Neural progenitor cell (in vitro differentiated cells): ENCODE measurements at regions not wholly inside any gene's neighbourhood (a gene's known extent, or its start where the extent isn't known, plus 50 kb on each side); places are given as distances from the start of the nearest gene placed in this dataset.

ENCODE experiments used
- DNase-seq: peaks from one replicate; pipeline ENCODE4 v3.0.0-alpha.2; 2016; ENCODE audit warnings: low spot score
- H2AFZ ChIP-seq: fragments of 200-600 bp; sonication (generic); replicated peaks from 2 replicates; pipeline ENCODE4 v1.6.1; 2016; ENCODE audit warnings: antibody characterized with exemption
- H3F3A ChIP-seq: fragments of 200-600 bp; sonication (generic); 2 replicates; pipeline ENCODE4 v1.6.1; 2016; ENCODE audit warnings: antibody characterized with exemption, low read depth
- H3K27ac ChIP-seq: fragments of 200-600 bp; sonication (generic); 2 replicates; pipeline ENCODE4 v1.5.1; 2016; ENCODE audit warnings: mild to moderate bottlenecking
- H3K27me3 ChIP-seq: fragments of 200-600 bp; sonication (generic); 2 replicates; pipeline ENCODE4 v1.6.1; 2016; ENCODE audit warnings: mild to moderate bottlenecking, moderate library complexity
- H3K36me3 ChIP-seq: fragments of 200-600 bp; sonication (generic); 2 replicates; pipeline ENCODE4 v1.5.1; 2016
- H3K4me1 ChIP-seq: fragments of 200-600 bp; sonication (generic); 2 replicates; pipeline ENCODE4 v1.6.1; 2016; ENCODE audit warnings: mixed run types
- H3K4me2 ChIP-seq: fragments of 200-600 bp; sonication (generic); 2 replicates; pipeline ENCODE4 v1.6.1; 2016
- H3K4me3 ChIP-seq: fragments of 200-600 bp; sonication (generic); 2 replicates; pipeline ENCODE4 v1.5.1; 2016
- H3K79me2 ChIP-seq: fragments of 200-600 bp; sonication (generic); 2 replicates; pipeline ENCODE4 v1.6.1; 2016; ENCODE audit warnings: low read depth
- H3K9ac ChIP-seq: fragments of 200-600 bp; sonication (generic); 2 replicates; pipeline ENCODE4 v1.6.1; 2016
- H3K9me3 ChIP-seq: fragments of 200-600 bp; sonication (generic); 2 replicates; pipeline ENCODE4 v1.5.1; 2016; ENCODE audit warnings: low read depth
- H4K20me1 ChIP-seq: fragments of 200-600 bp; sonication (generic); 2 replicates; pipeline ENCODE4 v1.6.1; 2016; ENCODE audit warnings: low read depth
- H3K27ac Mint-ChIP-seq: 3 replicates; pipeline ENCODE4 v1.8.0; 2021; ENCODE audit warnings: mixed read lengths
- H3K27me3 Mint-ChIP-seq: 2 replicates; pipeline ENCODE4 v1.8.0; 2022; ENCODE audit warnings: low read depth, mild to moderate bottlenecking, inconsistent platforms, moderate library complexity, mixed read lengths; ENCODE audit not compliant: insufficient read depth
- H3K36me3 Mint-ChIP-seq: 3 replicates; pipeline ENCODE4 v1.8.0; 2021; ENCODE audit warnings: mixed read lengths
- H3K4me1 Mint-ChIP-seq: 3 replicates; pipeline ENCODE4 v1.8.0; 2021; ENCODE audit warnings: mixed read lengths
- H3K4me3 Mint-ChIP-seq: 3 replicates; pipeline ENCODE4 v1.8.0; 2021; ENCODE audit warnings: mild to moderate bottlenecking, moderate library complexity, mixed read lengths
- H3K9me3 Mint-ChIP-seq: 3 replicates; pipeline ENCODE4 v1.8.0; 2020; ENCODE audit warnings: mixed read lengths
- EZH2 ChIP-seq: fragments of 200-600 bp; sonication (generic); IDR thresholded peaks from 2 replicates; pipeline ENCODE4 v1.6.1; 2017; ENCODE audit warnings: antibody characterized with exemption, mild to moderate bottlenecking, moderate library complexity
- EZH2phosphoT487 ChIP-seq: fragments of 200-600 bp; sonication (generic); IDR thresholded peaks from 2 replicates; pipeline ENCODE4 v1.6.1; 2017; ENCODE audit warnings: antibody characterized with exemption
- TF ChIP-seq, protein P1 (sequence below): fragments of 200-600 bp; sonication (generic); IDR thresholded peaks from 2 replicates; pipeline ENCODE4 v1.5.1; 2017; ENCODE audit warnings: antibody characterized with exemption, mild to moderate bottlenecking

GRCh38 chr22:49691256-49691655, 136.4 kb downstream of the BRD1 start:
- Histone ChIP-seq H2AFZ (no peak overlapping the region), H3K9ac (no peak overlapping the region), H3K4me3 (no peak overlapping the region), H4K20me1 (no peaks in the 10 kb centered on the region), H3K9me3 (no peaks in the 10 kb centered on the region), H3K4me1 (no peaks in the 10 kb centered on the region), H3F3A (no peaks in the 10 kb centered on the region), H3K27ac (no peak overlapping the region), H3K27me3 (no peaks in the 10 kb centered on the region), H3K4me2 (no peak overlapping the region), H3K36me3 (no peaks in the 10 kb centered on the region), H3K79me2 (no peaks in the 10 kb centered on the region)
- Mint-ChIP-seq H3K36me3 (no peaks in the 10 kb centered on the region), H3K9me3 (peaks cover 14% of the 10 kb centered on the region), H3K4me3 (no peak overlapping the region), H3K4me1 (no peaks in the 10 kb centered on the region), H3K27me3 (peaks cover 12% of the 10 kb centered on the region), H3K27ac (no peak overlapping the region)
- TF ChIP-seq EZH2phosphoT487 = no peak
- TF ChIP-seq, protein P1, sequence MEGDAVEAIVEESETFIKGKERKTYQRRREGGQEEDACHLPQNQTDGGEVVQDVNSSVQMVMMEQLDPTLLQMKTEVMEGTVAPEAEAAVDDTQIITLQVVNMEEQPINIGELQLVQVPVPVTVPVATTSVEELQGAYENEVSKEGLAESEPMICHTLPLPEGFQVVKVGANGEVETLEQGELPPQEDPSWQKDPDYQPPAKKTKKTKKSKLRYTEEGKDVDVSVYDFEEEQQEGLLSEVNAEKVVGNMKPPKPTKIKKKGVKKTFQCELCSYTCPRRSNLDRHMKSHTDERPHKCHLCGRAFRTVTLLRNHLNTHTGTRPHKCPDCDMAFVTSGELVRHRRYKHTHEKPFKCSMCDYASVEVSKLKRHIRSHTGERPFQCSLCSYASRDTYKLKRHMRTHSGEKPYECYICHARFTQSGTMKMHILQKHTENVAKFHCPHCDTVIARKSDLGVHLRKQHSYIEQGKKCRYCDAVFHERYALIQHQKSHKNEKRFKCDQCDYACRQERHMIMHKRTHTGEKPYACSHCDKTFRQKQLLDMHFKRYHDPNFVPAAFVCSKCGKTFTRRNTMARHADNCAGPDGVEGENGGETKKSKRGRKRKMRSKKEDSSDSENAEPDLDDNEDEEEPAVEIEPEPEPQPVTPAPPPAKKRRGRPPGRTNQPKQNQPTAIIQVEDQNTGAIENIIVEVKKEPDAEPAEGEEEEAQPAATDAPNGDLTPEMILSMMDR = no peak
- TF ChIP-seq EZH2 = no peak
- DNase-seq = no peak

DNA sequence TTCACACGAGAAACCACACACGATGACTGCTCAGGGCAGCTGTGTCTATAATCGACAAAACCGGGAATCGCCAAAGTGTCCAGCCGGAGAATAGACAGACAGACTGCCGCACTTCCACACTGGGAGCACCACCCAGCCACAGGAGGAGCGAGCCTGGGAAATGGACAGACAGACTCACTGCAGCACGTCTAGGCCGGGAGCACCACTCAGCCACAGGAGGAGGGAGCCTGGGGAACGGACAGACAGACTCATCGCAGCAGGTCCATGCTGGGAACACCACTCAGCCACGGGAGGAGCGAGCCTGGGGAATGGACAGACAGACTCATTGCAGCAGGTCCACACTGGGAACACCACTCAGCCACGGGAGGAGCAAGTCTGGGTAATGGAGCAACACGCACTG, 137.2 kb downstream of the BRD1 start:
- no peaks in the 10 kb centered on the region for H3K36me3 Mint-ChIP-seq
- no peak overlapping the region for H3K4me2 ChIP-seq
- H3K9me3 Mint-ChIP-seq = peaks cover 12% of the 10 kb centered on the region
- H3K4me3 ChIP-seq = no peak overlapping the region
- no peaks in the 10 kb centered on the region for H3K79me2 ChIP-seq
- no peak overlapping the region for H3K9ac ChIP-seq
- no peaks in the 10 kb centered on the region for H3F3A ChIP-seq
- TF ChIP-seq EZH2phosphoT487 (no peak), EZH2 (no peak)
- TF ChIP-seq, protein P1 = no peak
- DNase-seq = no peak
- H3K36me3 ChIP-seq = no peaks in the 10 kb centered on the region
- no peaks in the 10 kb centered on the region for H4K20me1 ChIP-seq
- no peak overlapping the region for H3K4me3 Mint-ChIP-seq
- H3K27me3 Mint-ChIP-seq = peaks cover 13% of the 10 kb centered on the region
- H3K27me3 ChIP-seq = no peaks in the 10 kb centered on the region
- no peak overlapping the region for H3K27ac Mint-ChIP-seq
- no peaks in the 10 kb centered on the region for H3K4me1 Mint-ChIP-seq
- H3K9me3 ChIP-seq = no peaks in the 10 kb centered on the region
- H3K4me1 ChIP-seq = no peaks in the 10 kb centered on the region
- no peak overlapping the region for H3K27ac ChIP-seq
- no peak overlapping the region for H2AFZ ChIP-seq

DNA sequence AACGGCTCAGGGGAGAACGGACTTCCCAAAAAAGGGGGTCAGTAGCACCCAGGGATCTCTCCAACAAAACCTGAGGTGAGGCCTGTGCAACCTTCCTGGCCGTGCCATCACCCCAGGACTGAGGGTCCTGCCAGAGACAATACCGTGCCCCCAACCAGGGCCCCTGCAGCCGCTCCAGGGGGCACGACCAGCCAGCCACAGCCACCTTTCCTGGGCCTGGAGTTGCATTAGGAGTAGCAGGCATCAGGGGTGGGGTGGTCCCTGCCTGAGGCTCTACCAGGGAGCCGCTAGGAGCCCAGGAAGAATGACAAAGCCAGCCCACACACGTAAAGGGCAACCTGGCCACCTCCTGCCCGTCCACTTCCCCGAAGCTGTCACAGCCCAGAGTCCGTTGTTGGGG, 137.8 kb downstream of the BRD1 start:
- no peaks in the 10 kb centered on the region for H3K4me1 Mint-ChIP-seq
- H3K36me3 Mint-ChIP-seq = no peaks in the 10 kb centered on the region
- no peaks in the 10 kb centered on the region for H3K4me1 ChIP-seq
- H3K4me2 ChIP-seq = no peak overlapping the region
- H3K79me2 ChIP-seq = no peaks in the 10 kb centered on the region
- H3K36me3 ChIP-seq = no peaks in the 10 kb centered on the region
- no peak overlapping the region for H3K4me3 ChIP-seq
- peaks cover 12% of the 10 kb centered on the region for H3K9me3 Mint-ChIP-seq
- DNase-seq = no peak
- H2AFZ ChIP-seq = no peak overlapping the region
- no peaks in the 10 kb centered on the region for H3K27me3 ChIP-seq
- H3K9ac ChIP-seq = no peak overlapping the region
- no peak overlapping the region for H3K27ac Mint-ChIP-seq
- H3F3A ChIP-seq = no peaks in the 10 kb centered on the region
- no peak overlapping the region for H3K4me3 Mint-ChIP-seq
- H4K20me1 ChIP-seq = no peaks in the 10 kb centered on the region
- H3K27me3 Mint-ChIP-seq = peaks cover 14% of the 10 kb centered on the region
- no peaks in the 10 kb centered on the region for H3K9me3 ChIP-seq
- no peak for TF ChIP-seq EZH2
- TF ChIP-seq, protein P1 = no peak
- no peak for TF ChIP-seq EZH2phosphoT487
- H3K27ac ChIP-seq = no peak overlapping the region
